GM12892 (cell line): ENCODE measurements at regions not wholly inside any gene's neighbourhood (a gene's known extent, or its start where the extent isn't known, plus 50 kb on each side); places are given as distances from the start of the nearest gene placed in this dataset.

Experiments used
- POLR2A ChIP-seq: IDR thresholded peaks from 2 replicates; pipeline ENCODE4 v1.6.1; 2011; ENCODE audit warnings: low read depth, low read length, control low read depth
- TAF1 ChIP-seq: IDR thresholded peaks from 2 replicates; pipeline ENCODE4 v1.6.1; 2011; ENCODE audit warnings: low read depth, mild to moderate bottlenecking, control low read depth, low read length, borderline replicate concordance

GRCh38 chr5:3925935-3926334 is 330.3 kb downstream of the IRX1 start:
- TF ChIP-seq TAF1 (no peak), POLR2A (no peak)
